GM21529 (cell line): ENCODE measurements at regions not wholly inside any gene's neighbourhood (a gene's known extent, or its start where the extent isn't known, plus 50 kb on each side); places are given as distances from the start of the nearest gene placed in this dataset.

Source experiments
- ATAC-seq: cut with Tn5 transposase; IDR thresholded peaks from one replicate; pipeline ENCODE4 v1.9.1; 2021; ENCODE audit not compliant: unreplicated experiment

DNA sequence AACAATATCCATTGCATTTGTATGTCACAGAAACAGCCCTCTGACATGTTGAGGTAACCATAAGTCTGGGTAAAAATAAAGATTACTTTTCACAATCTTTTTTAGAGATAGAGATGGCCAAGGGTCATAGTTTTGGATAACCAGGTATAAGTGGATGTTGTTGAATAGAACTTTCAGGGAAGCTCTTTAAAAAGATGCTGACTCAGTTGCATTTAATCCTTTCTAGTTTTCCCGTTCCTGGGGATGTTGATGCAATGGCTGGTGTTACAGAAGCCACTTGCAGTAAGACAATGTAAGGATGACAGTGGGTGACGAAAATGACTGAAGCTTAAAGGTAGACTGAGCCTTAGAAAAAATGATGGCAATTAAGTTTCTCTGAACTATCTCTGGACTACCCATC lies 1473.7 kb downstream of the AACS start:
- ATAC-seq = no peak

DNA sequence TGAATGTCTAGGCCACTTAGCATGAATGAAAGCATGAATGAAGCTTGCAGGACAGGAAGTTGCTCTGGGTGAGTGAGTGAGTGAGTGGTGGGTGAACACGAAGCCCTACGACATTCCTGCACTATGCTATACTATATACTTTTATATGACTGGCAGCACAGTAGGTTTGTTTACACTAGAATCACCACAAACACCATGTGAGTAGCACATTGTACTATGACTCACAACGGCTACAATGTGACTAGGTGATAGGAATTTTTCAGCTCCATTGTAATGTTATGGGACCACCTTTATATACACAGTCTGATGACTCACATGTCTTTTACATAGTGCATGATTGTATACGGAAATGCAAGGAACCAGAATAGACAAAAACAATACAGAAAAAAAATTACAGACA lies 1480.2 kb downstream of the AACS start:
- ATAC-seq = no peak

DNA sequence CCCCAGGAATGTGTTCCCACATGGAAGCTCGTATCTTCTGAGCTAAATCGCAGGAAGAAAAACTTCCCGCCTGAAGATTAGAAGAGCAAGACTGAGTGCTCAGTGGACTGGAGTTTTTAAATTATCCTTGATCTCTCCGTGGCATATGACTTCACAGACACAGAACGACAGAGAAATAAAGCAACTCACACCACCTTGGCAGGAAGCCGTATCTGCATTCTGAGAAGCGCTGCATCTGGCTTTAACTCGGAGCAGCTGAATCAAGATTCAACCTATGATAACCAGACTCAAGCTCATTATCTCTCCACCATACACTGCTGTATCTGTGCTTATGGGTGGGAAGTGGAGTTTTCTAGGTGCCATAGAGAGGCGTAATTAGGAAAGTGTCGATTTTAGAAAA lies 1482.7 kb downstream of the AACS start:
- ATAC-seq = no peak

DNA sequence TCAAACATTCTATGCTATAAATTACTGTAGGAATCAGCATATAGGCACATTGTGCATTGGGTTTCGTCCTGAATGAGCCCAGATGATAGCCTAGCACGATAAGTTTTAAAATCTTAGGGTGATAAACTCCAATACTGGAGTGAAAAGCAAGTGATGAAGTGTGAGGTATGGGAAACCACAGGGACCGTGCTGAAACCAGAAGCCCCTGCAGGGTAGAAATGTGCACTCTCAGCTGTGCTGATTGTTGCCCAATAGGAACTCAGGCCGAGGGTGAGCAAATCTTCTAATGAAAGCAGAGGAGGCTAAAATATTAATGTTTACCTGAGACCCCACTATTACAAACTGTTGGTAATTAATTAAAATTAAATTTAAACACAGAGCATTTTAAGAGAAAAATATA lies 1486.6 kb downstream of the AACS start:
- ATAC-seq = no peak

DNA sequence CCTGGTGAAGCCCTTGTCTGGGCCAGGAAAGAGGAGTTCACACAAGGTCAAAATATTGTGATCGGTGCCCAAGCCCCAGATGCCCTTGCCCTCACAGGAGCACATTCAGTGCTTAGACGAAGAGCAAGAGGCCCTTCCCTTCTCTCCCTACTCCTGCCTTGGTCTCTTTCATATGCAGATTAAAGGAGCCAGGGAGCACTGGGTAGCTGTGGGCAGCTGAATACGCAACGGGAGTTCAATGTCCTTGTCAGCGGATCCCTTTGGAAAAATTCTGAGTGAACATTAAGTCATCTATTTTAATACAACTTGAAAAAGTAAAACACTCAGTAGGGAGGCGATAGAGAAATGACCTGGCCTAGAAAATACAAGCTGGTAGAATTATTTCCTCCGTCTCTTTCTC lies 1489.4 kb downstream of the AACS start:
- no peak for ATAC-seq

DNA sequence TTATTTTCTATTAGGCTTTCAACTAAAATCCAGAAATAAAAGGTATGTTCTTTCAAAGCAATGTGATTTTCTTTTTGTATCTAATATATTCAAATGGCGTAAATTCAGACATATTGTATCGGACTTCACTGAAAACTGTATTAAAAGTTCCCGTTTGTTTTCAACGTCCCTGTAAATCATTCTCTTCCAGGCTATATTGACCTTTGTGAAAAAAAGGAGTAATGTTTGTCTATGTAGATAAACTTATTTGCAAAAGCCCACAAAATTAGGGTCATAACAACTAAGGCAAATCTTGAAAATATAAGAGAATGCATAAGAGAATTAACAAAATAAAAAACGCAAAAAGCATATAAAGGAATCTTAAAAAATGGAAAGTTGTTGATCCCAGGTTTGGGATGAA lies 1492.4 kb downstream of the AACS start:
- ATAC-seq = no peak

DNA sequence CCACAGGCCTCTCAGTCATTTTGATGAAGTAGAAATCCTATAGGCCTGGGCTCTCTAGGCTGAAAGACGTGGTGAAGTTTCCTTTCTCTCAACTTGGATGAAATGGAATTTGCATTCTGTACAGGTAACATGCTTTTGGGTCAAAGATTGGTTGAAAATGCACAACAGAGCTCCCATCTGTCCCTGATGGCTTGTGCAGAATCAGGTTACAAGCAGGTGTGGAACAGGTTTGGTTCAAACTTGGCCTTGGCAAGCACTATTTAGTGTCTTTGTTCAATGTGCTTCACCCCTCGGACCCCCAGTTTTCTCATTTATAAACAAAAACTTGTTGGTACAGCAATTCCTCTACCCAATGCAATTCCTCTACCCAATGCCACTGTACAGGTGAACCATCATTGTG lies 1493.0 kb downstream of the AACS start:
- ATAC-seq = no peak

DNA sequence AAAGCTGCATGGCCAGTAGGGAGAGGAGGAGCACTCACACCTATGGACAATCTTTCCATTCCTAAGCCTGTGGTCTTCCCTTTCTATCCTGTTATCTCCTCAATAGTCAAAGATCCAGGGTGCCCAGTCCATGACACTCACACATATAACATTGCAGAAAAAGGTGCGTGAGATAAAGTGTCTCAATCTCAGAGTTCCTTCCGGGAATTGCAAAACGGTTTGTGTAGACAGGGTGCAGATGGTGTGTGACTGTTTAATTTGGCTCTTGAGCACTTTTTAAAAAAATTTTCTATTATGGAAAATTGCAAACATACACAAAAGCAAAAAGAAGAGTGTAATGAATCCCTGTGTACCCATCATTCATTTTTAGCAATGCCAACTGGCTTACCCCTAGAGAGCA lies 1493.6 kb downstream of the AACS start:
- ATAC-seq = no peak

DNA sequence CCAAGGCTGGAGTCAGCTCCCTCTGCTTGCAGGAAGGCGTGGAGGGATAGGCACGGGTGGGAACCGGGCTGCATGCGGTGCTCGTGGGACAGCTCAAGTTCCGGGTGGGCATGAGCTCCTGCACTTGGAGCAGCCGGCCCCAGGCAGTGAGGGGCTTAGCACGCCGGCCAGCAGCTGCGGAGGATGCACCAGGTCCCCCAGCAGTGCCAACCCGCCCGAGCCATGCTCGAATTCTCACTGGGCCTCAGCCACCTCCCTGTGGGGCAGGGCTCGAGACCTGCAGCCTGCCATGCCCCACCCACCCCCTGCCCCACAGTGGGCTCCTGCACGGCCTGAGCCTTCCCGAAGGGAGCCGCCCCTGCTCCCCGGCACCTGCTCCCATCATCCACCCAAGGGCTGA lies 1501.8 kb downstream of the AACS start:
- no peak for ATAC-seq

DNA sequence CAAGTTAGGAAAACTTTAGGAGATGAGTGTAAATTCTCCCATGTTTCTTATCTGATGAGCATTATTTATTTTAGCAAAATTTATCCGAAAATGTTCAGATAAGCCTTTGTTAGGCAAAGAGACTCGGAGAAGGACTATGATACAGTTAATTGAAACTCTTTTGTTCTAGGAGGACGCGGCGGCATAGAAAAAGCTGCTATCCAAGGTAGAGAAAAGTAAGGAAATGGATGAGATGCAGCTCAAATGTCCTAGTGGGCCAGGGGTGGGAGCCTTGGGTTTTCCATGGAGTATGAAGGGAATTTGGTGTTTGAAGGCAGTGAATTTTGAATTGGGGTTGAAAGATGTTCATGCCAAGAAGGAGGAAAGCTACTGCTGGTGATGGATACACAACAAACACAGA lies 1504.5 kb downstream of the AACS start:
- ATAC-seq = no peak

DNA sequence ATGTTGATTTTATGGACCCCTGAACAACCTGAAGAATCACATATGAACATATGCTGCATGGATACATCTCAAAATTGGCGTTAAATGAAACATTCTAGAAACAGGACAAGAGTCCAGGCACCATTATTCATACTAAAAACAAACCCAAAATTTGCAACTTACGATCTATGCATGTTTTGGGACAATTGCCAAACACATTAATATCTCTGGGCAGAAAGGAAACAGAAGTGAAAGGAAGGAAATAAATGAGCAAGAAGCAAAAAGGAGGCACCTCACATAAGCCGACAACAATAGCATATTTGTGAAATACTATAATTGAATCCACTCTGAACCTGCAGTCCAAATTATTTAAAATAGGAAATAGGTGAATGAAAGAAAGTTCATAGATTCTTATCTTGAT lies 1505.3 kb downstream of the AACS start:
- ATAC-seq = no peak

DNA sequence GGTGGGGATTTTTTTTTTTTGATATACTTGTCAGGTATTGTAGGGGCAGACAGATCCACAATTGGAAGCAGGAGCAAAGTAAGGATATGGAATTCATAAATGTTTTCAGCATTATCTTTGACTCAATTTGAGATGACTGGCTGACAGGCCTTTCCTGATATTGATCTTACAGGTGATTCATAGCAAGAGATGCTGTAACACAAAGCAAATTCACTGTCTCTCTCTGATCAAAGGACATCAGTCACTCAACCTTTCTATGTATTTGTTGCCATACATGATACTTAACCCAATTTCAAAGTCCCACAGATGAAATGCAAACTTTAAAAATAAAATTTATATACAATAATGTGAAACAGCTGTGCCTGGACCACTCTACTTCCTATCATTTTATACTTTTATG lies 1506.9 kb downstream of the AACS start:
- ATAC-seq = no peak

DNA sequence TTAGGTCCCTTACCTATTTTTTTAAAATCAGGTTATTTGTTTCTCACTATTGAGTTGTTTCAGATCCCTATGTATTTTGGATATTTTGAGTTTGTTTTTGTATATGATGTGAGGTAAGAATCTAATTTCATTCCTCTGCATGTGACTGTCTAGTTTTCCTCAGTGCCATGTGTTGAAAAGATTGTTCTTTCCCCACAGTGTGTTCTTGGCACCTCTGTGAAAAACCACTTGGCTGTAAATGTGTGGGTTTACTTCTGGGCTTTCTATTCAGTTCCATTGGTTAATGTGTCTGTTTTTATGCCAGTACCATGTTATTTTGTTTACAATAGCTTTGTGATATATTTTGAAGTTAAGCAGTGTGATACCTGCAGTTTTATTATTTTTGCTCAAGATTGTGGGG lies 1516.4 kb downstream of the AACS start:
- no peak for ATAC-seq

DNA sequence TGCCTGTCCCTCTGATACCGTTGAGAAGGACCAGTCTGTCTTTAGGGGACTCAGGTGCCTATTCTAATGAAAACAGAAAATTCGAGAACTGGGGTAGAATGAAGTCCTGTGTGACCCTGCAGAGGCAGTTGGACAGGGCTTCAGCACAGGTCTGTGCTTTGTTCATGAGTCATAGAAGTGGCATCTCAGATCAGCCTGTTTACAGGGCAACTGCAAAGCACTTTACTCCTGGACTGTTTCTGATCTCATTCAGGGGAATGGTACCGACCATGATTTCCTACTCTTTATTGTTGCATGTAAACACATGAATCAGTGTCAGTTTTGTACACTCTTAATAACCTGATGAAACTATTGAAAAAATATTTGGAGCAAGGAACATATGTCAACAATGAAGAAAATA lies 1517.0 kb downstream of the AACS start:
- no peak for ATAC-seq

DNA sequence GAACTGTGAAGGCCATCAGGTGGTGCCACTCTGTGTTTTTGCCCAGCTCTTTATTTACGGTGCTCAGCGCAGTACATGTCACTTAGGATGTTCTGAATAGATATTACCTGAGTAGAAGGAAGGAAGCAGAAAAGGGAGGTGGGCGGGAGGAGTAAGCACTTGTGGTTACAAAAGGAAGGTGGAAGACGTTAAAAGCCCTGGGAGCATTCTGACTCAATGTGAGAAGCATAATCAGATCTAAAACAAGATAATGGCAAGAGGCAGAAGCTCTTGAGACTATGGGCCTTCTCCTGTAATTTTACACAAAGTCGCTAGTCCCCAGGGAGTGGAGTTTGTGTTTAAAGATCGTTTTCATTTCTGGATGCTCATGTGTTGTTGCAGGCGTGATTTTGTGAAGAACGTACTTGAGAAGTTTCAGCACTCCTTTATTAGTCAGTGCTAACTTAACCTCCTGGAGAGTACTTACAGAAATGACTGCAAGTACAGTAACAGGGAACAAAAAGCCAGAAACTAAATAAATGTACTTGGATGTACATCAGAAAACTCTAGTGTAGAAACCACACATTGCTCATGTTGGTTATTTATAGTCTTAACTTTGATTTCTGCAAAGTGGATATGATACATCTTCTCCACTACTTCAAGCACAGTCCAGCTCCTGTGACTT lies 1523.5 kb downstream of the AACS start:
- ATAC-seq = no peak

DNA sequence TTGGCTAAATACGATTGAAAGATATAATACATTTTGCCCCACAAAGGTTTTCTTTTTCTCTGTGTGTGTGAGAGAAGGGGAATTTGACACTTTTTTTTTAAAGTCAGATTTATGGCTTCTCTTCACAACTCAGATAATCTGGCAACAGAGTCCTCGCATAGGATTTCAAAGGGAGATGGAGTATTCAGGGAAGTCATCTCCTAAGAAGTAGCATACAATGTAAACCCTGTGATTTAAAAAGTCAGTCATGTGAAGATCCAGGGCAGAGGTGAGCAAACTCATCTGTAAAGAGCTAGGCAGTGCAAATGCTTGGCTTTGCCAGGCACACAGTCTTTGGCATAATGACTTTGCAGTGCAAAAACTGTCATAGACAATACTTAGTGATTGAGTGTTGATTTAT lies 1526.3 kb downstream of the AACS start:
- no peak for ATAC-seq

DNA sequence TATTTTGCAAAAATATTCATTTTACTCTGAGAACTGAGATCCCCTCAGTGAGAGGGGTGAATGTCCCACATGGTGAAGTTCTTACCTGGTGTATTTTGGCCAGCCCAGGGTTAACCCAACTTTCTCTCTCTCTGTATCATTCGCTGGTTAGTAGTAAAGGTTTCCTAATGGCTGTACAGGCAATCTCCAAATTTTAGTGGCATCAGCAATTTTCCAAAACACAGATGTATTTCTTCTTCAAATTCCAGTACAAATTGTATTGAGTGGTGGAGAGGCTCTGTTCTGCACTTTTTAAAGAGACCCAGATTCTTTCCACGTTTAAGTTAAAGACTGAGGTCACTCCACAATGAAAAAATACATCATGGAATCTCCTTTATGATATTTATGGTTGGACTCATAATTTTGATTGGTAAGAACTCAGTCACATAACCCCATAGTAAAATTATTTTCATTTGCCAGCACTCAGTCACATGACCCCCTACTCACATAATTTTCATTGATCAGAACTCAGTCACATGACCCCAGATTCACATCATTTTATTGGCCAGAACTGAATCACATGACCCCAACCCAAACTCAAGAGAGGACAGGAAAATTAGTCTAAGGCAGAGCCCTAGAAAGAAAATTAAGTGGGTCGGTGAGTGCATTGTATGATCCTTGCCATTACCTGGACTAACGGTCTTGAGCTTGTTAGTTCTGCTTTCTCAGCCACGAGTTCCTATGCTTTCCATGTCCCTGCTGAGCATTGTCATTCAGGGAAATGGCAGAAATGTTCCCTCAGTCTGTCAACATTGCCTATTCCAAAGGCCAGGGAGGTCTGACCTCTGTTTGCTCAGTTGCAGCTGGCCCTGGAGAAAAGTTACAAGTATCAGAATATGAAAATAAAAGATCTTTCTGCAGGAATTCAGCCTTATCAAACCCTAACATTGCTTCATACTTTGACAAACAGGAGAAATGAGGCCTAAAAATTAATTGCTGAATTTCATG lies 1536.2 kb downstream of the AACS start:
- ATAC-seq = no peak

DNA sequence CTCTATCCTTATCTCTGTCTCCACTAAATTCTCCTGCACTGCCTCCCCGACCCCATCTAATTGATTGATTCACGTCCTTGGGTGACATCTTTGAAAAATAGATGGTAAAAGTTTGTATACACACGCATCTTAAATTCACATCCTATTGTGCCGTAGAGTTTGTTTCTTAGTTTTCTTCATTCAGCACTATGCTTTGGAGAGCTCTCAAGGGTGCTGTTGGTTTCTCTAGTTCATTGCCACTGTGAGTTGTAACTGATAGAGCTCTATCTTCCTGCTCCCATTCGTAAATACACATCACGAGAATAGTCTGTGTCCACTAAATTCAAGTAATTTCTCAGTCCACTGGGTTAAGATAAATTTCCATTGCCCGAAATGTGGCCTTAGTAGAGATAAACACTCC lies 1537.4 kb downstream of the AACS start:
- no peak for ATAC-seq

DNA sequence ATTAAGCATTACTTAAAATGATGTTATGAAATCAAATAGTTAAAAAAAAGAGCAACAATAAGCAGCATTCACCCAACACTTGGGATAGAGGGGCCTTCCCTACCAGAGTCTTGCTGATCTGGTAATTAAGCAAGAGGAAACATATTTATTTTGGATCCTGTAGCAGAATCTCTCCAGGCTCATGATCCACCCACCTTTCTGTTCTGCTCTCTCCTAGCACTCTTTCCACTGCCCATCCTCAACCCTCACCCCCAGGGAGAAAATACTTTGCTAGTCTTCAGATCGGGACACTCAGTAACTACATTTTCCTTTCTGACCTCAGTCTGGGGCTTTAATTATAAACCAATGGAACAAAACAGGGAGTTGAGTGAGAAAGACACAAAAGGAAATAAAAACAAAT lies 1541.9 kb downstream of the AACS start:
- no peak for ATAC-seq

DNA sequence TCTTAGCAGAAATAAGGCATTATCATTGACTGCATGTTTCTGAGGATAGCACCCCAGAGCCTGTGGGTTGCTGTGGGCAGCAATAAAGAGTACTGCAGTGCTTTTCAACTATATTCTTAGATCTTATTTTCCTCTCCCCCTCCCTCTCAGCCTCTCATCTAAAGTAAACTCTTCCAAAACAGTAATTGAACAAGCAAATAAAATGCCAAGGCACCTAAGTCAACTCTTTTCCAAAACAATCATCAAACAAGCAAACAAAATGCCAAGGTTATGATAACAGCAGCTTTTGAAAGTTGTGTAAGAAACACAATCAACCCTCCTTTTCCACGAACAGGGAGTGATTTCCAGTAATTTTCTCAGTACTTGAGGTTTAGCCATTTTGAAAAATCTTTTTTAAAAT lies 1542.6 kb downstream of the AACS start:
- ATAC-seq = no peak

DNA sequence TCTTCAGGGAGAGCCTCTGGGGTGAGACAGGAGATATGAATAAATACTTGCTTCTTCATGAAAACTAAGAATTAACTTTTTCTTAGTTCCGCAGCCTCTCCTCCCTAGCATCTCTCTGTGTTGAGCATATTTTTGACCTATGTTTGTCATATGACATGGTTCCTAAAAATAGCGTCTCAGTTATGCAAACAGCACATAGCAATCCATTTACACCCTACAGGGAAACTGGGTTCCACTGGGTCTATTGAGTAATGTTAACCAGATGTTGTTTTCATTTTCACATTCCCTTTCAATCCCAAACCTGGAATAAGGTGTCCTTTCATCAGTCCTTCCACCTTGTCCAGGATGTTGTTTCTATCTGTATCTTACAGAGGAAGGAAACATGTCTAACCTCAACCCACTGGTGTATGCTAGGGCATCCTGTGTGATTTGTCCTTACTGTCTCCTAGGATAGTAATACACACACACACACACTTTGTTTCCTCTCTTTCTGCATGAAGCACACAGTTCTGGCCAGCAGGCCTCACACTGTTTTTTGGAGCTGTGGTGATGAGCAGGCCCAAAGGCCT lies 1543.5 kb downstream of the AACS start:
- no peak for ATAC-seq

DNA sequence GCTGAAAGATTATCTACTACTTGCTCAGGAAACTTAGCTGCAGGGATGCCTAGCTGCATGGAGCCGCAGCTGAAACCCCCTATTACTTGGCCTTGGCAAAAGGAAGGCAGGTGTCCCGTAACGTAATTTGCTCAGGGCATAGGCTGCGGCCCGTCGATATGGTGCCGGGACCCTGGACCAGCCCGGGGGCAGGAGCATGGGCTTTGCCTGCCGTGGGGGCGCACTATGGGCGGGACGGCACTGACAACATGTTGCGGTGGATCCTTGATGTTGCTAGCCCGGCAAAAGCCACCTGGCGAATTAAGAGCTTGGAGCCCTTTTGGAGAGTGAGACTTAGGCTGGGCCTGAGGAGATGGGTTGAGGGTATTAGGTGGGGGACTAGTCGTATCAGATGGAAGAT lies 1551.2 kb downstream of the AACS start:
- no peak for ATAC-seq
